Breast epithelium (tissue), 4 donors: ENCODE measurements at regions not wholly inside any gene's neighbourhood (a gene's known extent, or its start where the extent isn't known, plus 50 kb on each side); places are given as distances from the start of the nearest gene placed in this dataset.
"Not testable (repeated sequence)": the region's sequence is repeated elsewhere in the genome, so short reads cannot be mapped to it uniquely, and the experiment has no call there.

Experiments
- DNase-seq, 2 donors: peaks; one replicate each; pipeline ENCODE4 v3.0.0-alpha.2; 2019; ENCODE audit warnings: low spot score in 2 of 2
- H3K27ac ChIP-seq, 2 donors: fragments of 200-600 bp; sonication (generic) in 1 of 2; one replicate each; pipeline ENCODE4 v1.5.1; 2016 to 2019; ENCODE audit warnings: mild to moderate bottlenecking in 1 of 2
- H3K27me3 ChIP-seq, 2 donors: fragments of 200-600 bp; sonication (generic) in 1 of 2; one replicate each; pipeline versions ENCODE4 v1.5.1 to v1.6.0; 2017 to 2019; ENCODE audit warnings: control low read depth in 1 of 2, mild to moderate bottlenecking in 1 of 2
- H3K36me3 ChIP-seq: fragments of 200-600 bp; one replicate; pipeline ENCODE4 v1.5.1; 2019
- H3K4me1 ChIP-seq, 2 donors: fragments of 200-600 bp; sonication (generic); one replicate each; pipeline ENCODE4 v1.5.1; 2016 to 2019; ENCODE audit warnings: control low read depth in 1 of 2
- H3K4me3 ChIP-seq, 3 donors: fragments of 200-600 bp; sonication (generic); 1 replicate in 2 of 3; 2 replicates in 1 of 3; pipeline ENCODE4 v1.5.1; 2016 to 2019; ENCODE audit warnings: mild to moderate bottlenecking in 3 of 3, moderate library complexity in 2 of 3
- H3K9me3 ChIP-seq, 2 donors: fragments of 200-600 bp; sonication (generic) in 1 of 2; one replicate each; pipeline ENCODE4 v1.5.1; 2016 to 2019; ENCODE audit warnings: control low read depth in 1 of 2
- CTCF ChIP-seq, 3 donors: fragments of 450-650 bp; IDR thresholded peaks; one replicate each; pipeline ENCODE4 v1.5.1; 2016 to 2017; ENCODE audit warnings: antibody characterized with exemption in 3 of 3, mild to moderate bottlenecking in 3 of 3, moderate library complexity in 3 of 3
- POLR2A ChIP-seq: fragments of 450-650 bp; IDR thresholded peaks from one replicate; pipeline ENCODE4 v1.6.1; 2016; ENCODE audit warnings: antibody characterized with exemption, mild to moderate bottlenecking, moderate library complexity
- POLR2AphosphoS5 ChIP-seq, 3 donors: sonication (generic); formaldehyde crosslinking; IDR thresholded peaks; one replicate each; pipeline ENCODE4 v1.6.1; 2017; ENCODE audit warnings: antibody characterized with exemption in 3 of 3
- intact Hi-C: fragments of 100-400 bp; cut with DNase I; formaldehyde crosslinking; loops from one replicate; pipeline ENCODE4 v1.15.1; 2023; ENCODE audit warnings: low total_unique reads

DNA sequence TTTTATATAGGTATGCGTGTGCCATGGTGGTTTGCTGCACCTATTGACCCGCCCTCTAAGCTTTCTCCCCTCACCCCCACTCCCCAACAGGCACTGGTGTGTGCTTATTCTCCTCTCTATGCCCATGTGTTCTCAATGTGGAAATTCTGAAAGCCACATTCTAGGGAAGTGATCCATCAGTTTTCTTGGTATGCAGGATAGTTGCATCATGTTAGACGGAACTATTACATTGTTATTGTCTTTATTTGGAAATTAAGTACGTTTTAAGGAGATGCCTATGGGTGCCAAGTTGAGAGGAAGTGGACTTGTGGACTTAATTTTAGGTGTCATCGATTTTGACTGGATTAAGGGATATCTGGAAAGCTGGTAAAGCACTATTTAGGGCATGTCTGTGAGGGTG, 204.6 kb downstream of the RBM46 start:
- intact Hi-C loops, result no loop called here
- no peaks in the 10 kb centered on the region for H3K27me3 ChIP-seq
- no peak for DNase-seq

DNA sequence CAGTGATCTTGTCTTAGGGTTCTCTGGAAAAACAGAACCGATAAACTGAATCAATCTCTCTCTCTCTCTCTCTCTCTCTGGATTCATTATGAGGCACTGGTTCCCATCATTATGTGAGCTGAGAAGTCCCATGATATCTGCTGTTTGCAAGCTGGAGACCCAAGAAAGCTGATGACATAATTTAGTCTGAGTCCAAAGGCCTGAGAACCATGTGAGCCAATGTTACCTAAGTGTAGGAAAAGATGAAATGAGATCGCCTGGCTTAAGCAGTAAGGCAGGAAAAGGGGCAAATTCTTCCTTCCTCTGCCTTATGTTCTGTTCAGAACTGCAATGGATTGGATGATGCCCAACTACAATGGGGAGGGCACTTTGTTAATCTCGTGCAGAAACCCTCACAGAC, 207.4 kb downstream of the RBM46 start:
- H3K27ac ChIP-seq, result no peak overlapping the region
- DNase-seq, result no peak
- H3K4me3 ChIP-seq, result no peak overlapping the region
- no peaks in the 10 kb centered on the region for H3K27me3 ChIP-seq
- H3K4me1 ChIP-seq, result no peaks in the 10 kb centered on the region
- intact Hi-C loops, result no loop called here
- H3K36me3 ChIP-seq, result no peaks in the 10 kb centered on the region
- no peaks in the 10 kb centered on the region for H3K9me3 ChIP-seq
- TF ChIP-seq CTCF (IDR thresholded peaks at IDR 0.05) (no peak), POLR2AphosphoS5 (IDR thresholded peaks at IDR 0.05) (no peak), POLR2A (no peak)

More for the DNA sequence above, 204.6 kb downstream of the RBM46 start:
- TF ChIP-seq POLR2AphosphoS5 (IDR thresholded peaks at IDR 0.05) (no peak), POLR2A (no peak), CTCF (IDR thresholded peaks at IDR 0.05) (no peak)
- Histone ChIP-seq H3K4me3 (no peak overlapping the region), H3K36me3 (no peaks in the 10 kb centered on the region), H3K4me1 (no peaks in the 10 kb centered on the region), H3K9me3 (no peaks in the 10 kb centered on the region), H3K27ac (no peak overlapping the region)

GRCh38 chr4:154989511-154989910, 208.4 kb downstream of the RBM46 start:
- Histone ChIP-seq H3K27me3 (no peaks in the 10 kb centered on the region), H3K4me1 (no peaks in the 10 kb centered on the region), H3K36me3 (no peaks in the 10 kb centered on the region), H3K4me3 (no peak overlapping the region), H3K27ac (no peak overlapping the region), H3K9me3 (no peaks in the 10 kb centered on the region)
- intact Hi-C loops, result no loop called here
- no peak for DNase-seq
- no peak for TF ChIP-seq CTCF (IDR thresholded peaks at IDR 0.05)
- TF ChIP-seq POLR2A, result no peak
- TF ChIP-seq POLR2AphosphoS5 (IDR thresholded peaks at IDR 0.05), result no peak

- intact Hi-C loops, DNase-seq, H3K36me3 ChIP-seq, H3K4me3 ChIP-seq, H3K27ac ChIP-seq, H3K9me3 ChIP-seq, H3K4me1 ChIP-seq, H3K27me3 ChIP-seq: not testable (repeated sequence)
Observed at GRCh38 chr4:154997866-154998265, 210.6 kb upstream of the NPY2R start.

DNA sequence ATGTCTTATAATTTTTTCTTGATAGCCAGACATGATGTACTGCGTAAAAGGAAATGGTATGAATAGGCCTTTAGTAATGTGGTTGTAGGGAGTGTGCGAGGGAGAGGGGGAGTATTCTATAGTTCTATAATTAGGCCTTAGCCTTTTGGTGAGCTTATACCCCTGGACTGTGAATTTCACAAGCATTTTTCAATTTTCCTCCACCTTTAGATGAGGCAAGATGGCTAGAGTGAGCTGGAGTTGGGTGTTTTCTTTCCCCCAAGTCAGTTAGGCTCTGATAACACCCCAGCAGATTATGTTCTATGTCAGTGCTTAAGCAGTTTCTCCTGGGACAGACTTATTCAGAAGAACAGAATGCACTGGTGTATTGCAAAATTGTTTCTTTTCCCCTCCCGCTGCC, 210.2 kb upstream of the NPY2R start:
- DNase-seq, result no peak
- Histone ChIP-seq H3K4me3 (no peak overlapping the region), H3K27me3 (no peaks in the 10 kb centered on the region), H3K36me3 (no peaks in the 10 kb centered on the region), H3K4me1 (no peaks in the 10 kb centered on the region), H3K9me3 (no peaks in the 10 kb centered on the region), H3K27ac (no peak overlapping the region)
- intact Hi-C loops, result no loop called here
- TF ChIP-seq POLR2AphosphoS5 (IDR thresholded peaks at IDR 0.05) (no peak), CTCF (IDR thresholded peaks at IDR 0.05) (no peak), POLR2A (no peak)

- intact Hi-C loops, result no loop called here
- Histone ChIP-seq H3K27me3 (no peaks in the 10 kb centered on the region), H3K9me3 (no peaks in the 10 kb centered on the region), H3K36me3 (no peaks in the 10 kb centered on the region), H3K27ac (no peak overlapping the region), H3K4me1 (no peaks in the 10 kb centered on the region), H3K4me3 (peak overlapping the region in 1 of 3 donors; percentile 31)
- no peak for DNase-seq
- TF ChIP-seq CTCF (IDR thresholded peaks at IDR 0.05), result no peak
- TF ChIP-seq POLR2AphosphoS5 (IDR thresholded peaks at IDR 0.05), result no peak
- no peak for TF ChIP-seq POLR2A
Observed at GRCh38 chr4:154998773-154999172, 209.7 kb upstream of the NPY2R start.
